ENCODE measurements at regions not wholly inside any gene's neighbourhood (a gene's known extent, or its start where the extent isn't known, plus 50 kb on each side); places are given as distances from the start of the nearest gene placed in this dataset.

DNA sequence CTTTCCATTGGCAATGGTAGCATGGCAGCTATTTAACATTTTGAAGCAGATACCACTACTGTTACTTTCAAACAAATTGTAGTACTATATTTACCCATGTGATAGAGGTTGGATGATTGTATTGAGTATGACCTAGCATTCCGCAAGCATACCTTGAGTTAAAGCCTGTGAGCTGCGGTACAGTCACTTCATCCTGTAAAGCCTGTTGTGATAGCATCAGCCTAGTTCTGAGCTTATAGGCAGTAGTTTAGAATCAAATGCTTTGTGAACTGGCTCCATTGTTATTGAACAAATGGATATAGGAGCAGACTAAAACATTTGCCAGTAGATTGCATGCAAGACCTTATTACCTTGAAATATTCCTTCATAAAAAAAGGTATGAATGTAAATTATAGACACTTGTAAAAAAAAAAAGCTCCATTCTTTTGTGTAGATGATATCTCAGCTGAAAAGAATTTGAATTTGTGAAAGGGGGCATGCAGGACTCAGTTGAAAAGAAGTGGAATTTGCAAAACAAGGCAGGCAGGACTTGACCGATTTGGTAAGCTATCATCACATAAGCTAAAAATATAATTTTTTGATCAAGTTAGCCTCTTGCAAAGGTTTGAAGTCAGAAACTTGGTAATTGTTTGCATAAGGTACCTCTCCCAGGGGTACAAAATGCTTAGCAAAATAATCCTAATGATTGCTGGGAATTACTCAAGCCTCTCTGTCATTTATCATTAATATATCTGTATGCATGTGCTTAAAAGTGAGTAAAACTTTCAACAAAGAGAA is 138.5 kb upstream of the ITGA4 start:
- H3K9me3 Mint-ChIP-seq (ENCODE audit: unreplicated experiment) = no peaks in the 10 kb centered on the region
- H3K4me3 Mint-ChIP-seq (ENCODE audit: unreplicated experiment) = no peak overlapping the region
- no peak for TF ChIP-seq CTCF (IDR thresholded peaks at IDR 0.05; ENCODE audit: unreplicated experiment)
- H3K27me3 Mint-ChIP-seq (ENCODE audit: unreplicated experiment) = no peaks in the 10 kb centered on the region
- H3K27ac Mint-ChIP-seq (ENCODE audit: unreplicated experiment) = no peak overlapping the region
- H3K4me1 Mint-ChIP-seq (ENCODE audit: unreplicated experiment) = no peaks in the 10 kb centered on the region
- no peaks in the 10 kb centered on the region for H3K36me3 Mint-ChIP-seq (ENCODE audit: low read depth, unreplicated experiment)
- no peak for DNase-seq (ENCODE audit: low spot score)

DNA sequence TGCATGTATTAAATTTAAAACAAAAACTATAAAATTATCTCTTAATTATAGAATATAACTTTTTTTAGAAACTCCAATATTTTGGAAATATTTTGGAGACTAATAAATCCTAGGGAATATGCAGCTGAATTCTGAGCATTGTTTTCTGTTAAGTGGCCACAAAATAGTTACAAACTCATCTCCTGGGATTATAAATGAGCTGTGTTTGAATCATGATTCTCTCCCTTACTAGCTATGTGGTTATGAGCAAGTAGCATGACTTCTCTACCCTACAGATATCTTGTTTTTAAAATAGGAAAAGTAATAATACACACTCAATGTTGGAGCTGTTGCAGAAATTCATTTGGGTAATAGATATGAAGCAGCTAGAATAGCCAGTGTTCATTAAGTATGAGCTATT is 137.9 kb upstream of the ITGA4 start:
- no peaks in the 10 kb centered on the region for H3K27me3 Mint-ChIP-seq (ENCODE audit: unreplicated experiment)
- H3K27ac Mint-ChIP-seq (ENCODE audit: unreplicated experiment) = no peak overlapping the region

DNA sequence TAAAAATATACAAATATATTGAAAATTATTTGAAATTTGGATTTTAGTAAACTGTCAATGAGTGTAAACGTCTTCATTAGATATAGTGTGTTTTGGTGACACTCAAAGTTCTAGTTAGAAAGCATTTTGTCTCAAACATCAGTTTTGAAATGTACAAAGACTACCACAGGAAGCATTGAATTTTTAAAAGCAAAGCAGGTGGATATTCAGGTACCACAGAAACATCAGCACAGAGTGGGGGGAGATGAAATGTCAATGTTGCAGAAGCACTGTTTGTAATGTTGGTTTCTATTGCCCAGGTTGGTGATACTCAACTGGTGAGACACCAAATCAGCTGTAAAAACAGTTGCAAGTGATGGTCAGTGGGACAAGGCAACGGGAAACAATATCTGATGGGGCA is 136.5 kb upstream of the ITGA4 start:
- no peaks in the 10 kb centered on the region for H3K27me3 Mint-ChIP-seq (ENCODE audit: unreplicated experiment)
- no peak overlapping the region for H3K27ac Mint-ChIP-seq (ENCODE audit: unreplicated experiment)
- no peaks in the 10 kb centered on the region for H3K4me1 Mint-ChIP-seq (ENCODE audit: unreplicated experiment)
- no peak for TF ChIP-seq CTCF (IDR thresholded peaks at IDR 0.05; ENCODE audit: unreplicated experiment)
- H3K36me3 Mint-ChIP-seq (ENCODE audit: low read depth, unreplicated experiment) = no peaks in the 10 kb centered on the region
- DNase-seq (ENCODE audit: low spot score) = no peak
- no peak overlapping the region for H3K4me3 Mint-ChIP-seq (ENCODE audit: unreplicated experiment)
- H3K9me3 Mint-ChIP-seq (ENCODE audit: unreplicated experiment) = no peaks in the 10 kb centered on the region

More for the DNA sequence above, 137.9 kb upstream of the ITGA4 start:
- Mint-ChIP-seq H3K36me3 (ENCODE audit: low read depth, unreplicated experiment) (no peaks in the 10 kb centered on the region), H3K4me1 (ENCODE audit: unreplicated experiment) (no peaks in the 10 kb centered on the region), H3K9me3 (ENCODE audit: unreplicated experiment) (no peaks in the 10 kb centered on the region), H3K4me3 (ENCODE audit: unreplicated experiment) (no peak overlapping the region)
- DNase-seq (ENCODE audit: low spot score) = no peak
- no peak for TF ChIP-seq CTCF (IDR thresholded peaks at IDR 0.05; ENCODE audit: unreplicated experiment)

GRCh38 chr2:181324912-181325311 is 132.3 kb upstream of the ITGA4 start:
- no peak overlapping the region for H3K4me3 Mint-ChIP-seq (ENCODE audit: unreplicated experiment)
- H3K27ac Mint-ChIP-seq (ENCODE audit: unreplicated experiment) = no peak overlapping the region
- H3K36me3 Mint-ChIP-seq (ENCODE audit: low read depth, unreplicated experiment) = no peaks in the 10 kb centered on the region
- H3K4me1 Mint-ChIP-seq (ENCODE audit: unreplicated experiment) = no peaks in the 10 kb centered on the region
- DNase-seq (ENCODE audit: low spot score) = no peak
- TF ChIP-seq CTCF (IDR thresholded peaks at IDR 0.05; ENCODE audit: unreplicated experiment) = no peak
- no peaks in the 10 kb centered on the region for H3K27me3 Mint-ChIP-seq (ENCODE audit: unreplicated experiment)
- no peaks in the 10 kb centered on the region for H3K9me3 Mint-ChIP-seq (ENCODE audit: unreplicated experiment)

GRCh38 chr2:181326661-181327060 is 130.5 kb upstream of the ITGA4 start:
- TF ChIP-seq CTCF (IDR thresholded peaks at IDR 0.05; ENCODE audit: unreplicated experiment) = no peak
- Mint-ChIP-seq H3K4me3 (ENCODE audit: unreplicated experiment) (no peak overlapping the region), H3K9me3 (ENCODE audit: unreplicated experiment) (no peaks in the 10 kb centered on the region), H3K27me3 (ENCODE audit: unreplicated experiment) (peaks cover 2% of the 10 kb centered on the region), H3K4me1 (ENCODE audit: unreplicated experiment) (no peaks in the 10 kb centered on the region), H3K36me3 (ENCODE audit: low read depth, unreplicated experiment) (no peaks in the 10 kb centered on the region), H3K27ac (ENCODE audit: unreplicated experiment) (no peak overlapping the region)
- no peak for DNase-seq (ENCODE audit: low spot score)
